K562 (cell line): ENCODE measurements at regions not wholly inside any gene's neighbourhood (a gene's known extent, or its start where the extent isn't known, plus 50 kb on each side); places are given as distances from the start of the nearest gene placed in this dataset.

Source experiments
- ATAC-seq: fragments of 200-7000 bp; cut with Tn5 transposase; 3 replicates; pipeline ENCODE4 v1.9.1; 2020; ENCODE audit warnings: moderate library complexity
- BruUV-seq: library from RNA; stranded (reverse); fragments of 400-500 nt; replicated peaks from 2 replicates; lab custom pipeline; 2021; lab: Mats Ljungman, UMichigan
- CTCF ChIA-PET: fragments of 300-600 bp; formaldehyde crosslinking; extraction: SDS; loops from one replicate; lab custom pipeline; 2021; ENCODE audit warnings: low intra/inter-chr PET ratio; lab: Yijun Ruan, JAX
- POLR2A ChIA-PET: fragments of 300-600, 350-650 bp; sonication (Branson Sonifier 250); formaldehyde crosslinking; extraction: SDS; loops from one replicate; lab custom pipeline; 2021; ENCODE audit warnings: antibody characterized with exemption, inconsistent platforms; lab: Yijun Ruan, JAX
- DNase-seq, 4 experiments: peaks; one replicate each; pipeline versions ENCODE4 v3.0.0 to v3.0.0-alpha.2; 2011 to 2018; ENCODE audit warnings: low spot score in 3 of 4, mixed read lengths in 3 of 4; ENCODE audit errors: extremely low read depth in 1 of 4
- FAIRE-seq: peaks from 2 replicates; lab custom pipeline; 2011; peaks lifted over from hg19 to GRCh38; lab: Jason Lieb, UNC
- H2AFZ ChIP-seq: 2 replicates; pipeline ENCODE4 v1.6.0; 2011; ENCODE audit warnings: low read depth, low read length, control low read depth, inconsistent platforms
- H3K27ac ChIP-seq: fragments of 200-600 bp; 3 replicates; pipeline ENCODE4 v1.8.0; 2011; ENCODE audit warnings: low read depth, mild to moderate bottlenecking, control low read depth, inconsistent platforms, low read length, moderate library complexity, mixed read lengths; ENCODE audit errors: extremely low read depth
- H3K27me3 ChIP-seq, 2 experiments: fragments of 300-600 bp in 1 of 2; 2 replicates in 1 of 2; 3 replicates in 1 of 2; pipeline versions ENCODE4 v1.6.0 to v1.8.0; 2011; ENCODE audit warnings: inconsistent platforms in 2 of 2, low read length in 2 of 2, mild to moderate bottlenecking in 1 of 2, mixed read lengths in 1 of 2, moderate library complexity in 1 of 2; ENCODE audit not compliant: control insufficient read depth in 2 of 2, insufficient read depth in 2 of 2
- H3K36me3 ChIP-seq: fragments of 300-600 bp; 3 replicates; pipeline ENCODE4 v1.8.0; 2011; ENCODE audit warnings: mild to moderate bottlenecking, low read length, inconsistent platforms; ENCODE audit not compliant: control insufficient read depth, insufficient read depth
- H3K4me1 ChIP-seq, 2 experiments: fragments of 200-600 bp in 1 of 2; replicated peaks in 1 of 2; 2 replicates in 1 of 2; 3 replicates in 1 of 2; pipeline versions ENCODE4 v1.5.1 to v1.8.0; 2011; ENCODE audit warnings: inconsistent platforms in 2 of 2, low read length in 2 of 2, mild to moderate bottlenecking in 1 of 2, mixed read lengths in 1 of 2, moderate library complexity in 1 of 2; ENCODE audit not compliant: control insufficient read depth in 2 of 2, insufficient read depth in 2 of 2
- H3K4me2 ChIP-seq: 2 replicates; pipeline ENCODE4 v1.6.1; 2011; ENCODE audit warnings: low read length, control low read depth, inconsistent platforms, mixed read lengths; ENCODE audit not compliant: insufficient read depth
- H3K4me3 ChIP-seq: fragments of 200-600 bp; sonication (generic), shearing (Covaris generic); 2 replicates; pipeline ENCODE4 v1.5.1; 2016; ENCODE audit warnings: control low read depth, inconsistent platforms
- H3K79me2 ChIP-seq: fragments of 200-600 bp; 3 replicates; pipeline ENCODE4 v1.8.0; 2011; ENCODE audit warnings: low read length, inconsistent platforms; ENCODE audit not compliant: control insufficient read depth, insufficient read depth
- H3K9ac ChIP-seq, 2 experiments: 2 replicates each; pipeline versions ENCODE4 v1.6.0 to v1.6.1; 2011; ENCODE audit warnings: low read depth in 2 of 2, low read length in 2 of 2, control low read depth in 1 of 2, inconsistent platforms in 1 of 2, mild to moderate bottlenecking in 1 of 2, mixed read lengths in 1 of 2; ENCODE audit not compliant: insufficient read depth in 1 of 2
- H3K9me1 ChIP-seq: one replicate; pipeline ENCODE4 v1.6.0; 2011; ENCODE audit warnings: inconsistent platforms, mild to moderate bottlenecking, low read length, moderate library complexity; ENCODE audit not compliant: control insufficient read depth, insufficient read depth
- H3K9me3 ChIP-seq: replicated peaks from 2 replicates; pipeline ENCODE4 v1.5.1; 2011; ENCODE audit warnings: low read depth, low read length, inconsistent platforms; ENCODE audit not compliant: control insufficient read depth, insufficient read depth
- H4K20me1 ChIP-seq: replicated peaks from 2 replicates; pipeline ENCODE4 v1.6.1; 2011; ENCODE audit warnings: low read length, inconsistent platforms, mixed read lengths; ENCODE audit not compliant: control insufficient read depth, insufficient read depth
- GATA2 ChIP-seq: sonication (generic); formaldehyde crosslinking; IDR thresholded peaks from 2 replicates; pipeline ENCODE4 v1.4.0; 2020; ENCODE audit warnings: mild to moderate bottlenecking, missing genetic modification reagents
- ZNF696 ChIP-seq: fragments of 250-450 bp; sonication (Bioruptor Pico); conservative IDR thresholded peaks from 2 replicates; pipeline ENCODE4 v1.4.0; 2020; ENCODE audit warnings: mild to moderate bottlenecking, moderate library complexity
- WGBS: fragments of 100-300 bp; shearing (Covaris generic); methylation state at CpG from one replicate; pipeline ENCODE4 v1.1.6; 2016; ENCODE audit warnings: low coverage, mixed read lengths; ENCODE audit not compliant: insufficient coverage; ENCODE audit errors: missing lambda C conversion rate; 5-methylcytosine and 5-hydroxymethylcytosine counted together
- in situ Hi-C: fragments of 300-500 bp; cut with MboI; formaldehyde crosslinking; loops from 4 replicates; pipeline ENCODE4 v1.15.0; 2018; ENCODE audit warnings: inconsistent platforms, mixed read lengths
- intact Hi-C: fragments of 100-400 bp; cut with micrococcal nuclease; formaldehyde crosslinking; loops from 2 replicates; pipeline ENCODE4 v1.14.2; 2022
- TF ChIP-seq, protein P1 (sequence below): fragments of 150-350 bp; IDR thresholded peaks from 2 replicates; pipeline ENCODE4 v1.6.1; 2014; ENCODE audit warnings: low read depth, mild to moderate bottlenecking, low read length, borderline replicate concordance

DNA sequence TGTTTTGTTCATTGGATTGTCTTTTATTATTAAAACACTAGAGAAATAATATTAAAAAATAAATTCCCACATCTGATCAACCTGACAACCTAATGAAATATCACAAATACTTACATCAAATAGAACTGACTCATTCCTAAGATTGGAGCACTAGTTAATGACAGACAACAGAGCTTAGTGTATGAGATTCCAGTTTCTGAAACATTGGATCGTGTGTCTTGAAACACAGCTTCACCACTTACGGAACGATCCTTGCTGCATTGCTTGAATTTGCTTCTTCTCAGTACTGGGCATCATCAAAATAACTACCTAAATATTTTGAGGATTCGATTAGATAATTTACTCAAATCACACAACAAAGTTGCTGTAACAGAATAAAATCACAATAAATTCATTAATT lies 667.2 kb upstream of the CDH18 start:
- Histone ChIP-seq H3K9ac (no peak overlapping the region), H3K4me2 (no peak overlapping the region), H3K27ac (no peak overlapping the region), H3K4me3 (no peak overlapping the region), H2AFZ (no peak overlapping the region), H3K27me3 (no peaks in the 10 kb centered on the region), H3K36me3 (no peaks in the 10 kb centered on the region), H3K9me1 (no peaks in the 10 kb centered on the region), H3K9me3 (no peaks in the 10 kb centered on the region; the same call in 1 of the 2 replicates)
- CTCF ChIA-PET: no interaction called here
- FAIRE-seq (peak; percentile 19), DNase-seq (no peak), ATAC-seq (no peak)
- POLR2A ChIA-PET: no interaction called here
- in situ Hi-C loops (no loop called here), intact Hi-C loops (no loop called here)
- BruUV-seq: no TSS peak
- WGBS: 3% methylated on average over 4 of the region's 4 CpGs
- TF ChIP-seq GATA2 (CRISPR knock-in tag): no peak
- no peak for TF ChIP-seq ZNF696 (CRISPR knock-in tag)
- TF ChIP-seq, protein P1, sequence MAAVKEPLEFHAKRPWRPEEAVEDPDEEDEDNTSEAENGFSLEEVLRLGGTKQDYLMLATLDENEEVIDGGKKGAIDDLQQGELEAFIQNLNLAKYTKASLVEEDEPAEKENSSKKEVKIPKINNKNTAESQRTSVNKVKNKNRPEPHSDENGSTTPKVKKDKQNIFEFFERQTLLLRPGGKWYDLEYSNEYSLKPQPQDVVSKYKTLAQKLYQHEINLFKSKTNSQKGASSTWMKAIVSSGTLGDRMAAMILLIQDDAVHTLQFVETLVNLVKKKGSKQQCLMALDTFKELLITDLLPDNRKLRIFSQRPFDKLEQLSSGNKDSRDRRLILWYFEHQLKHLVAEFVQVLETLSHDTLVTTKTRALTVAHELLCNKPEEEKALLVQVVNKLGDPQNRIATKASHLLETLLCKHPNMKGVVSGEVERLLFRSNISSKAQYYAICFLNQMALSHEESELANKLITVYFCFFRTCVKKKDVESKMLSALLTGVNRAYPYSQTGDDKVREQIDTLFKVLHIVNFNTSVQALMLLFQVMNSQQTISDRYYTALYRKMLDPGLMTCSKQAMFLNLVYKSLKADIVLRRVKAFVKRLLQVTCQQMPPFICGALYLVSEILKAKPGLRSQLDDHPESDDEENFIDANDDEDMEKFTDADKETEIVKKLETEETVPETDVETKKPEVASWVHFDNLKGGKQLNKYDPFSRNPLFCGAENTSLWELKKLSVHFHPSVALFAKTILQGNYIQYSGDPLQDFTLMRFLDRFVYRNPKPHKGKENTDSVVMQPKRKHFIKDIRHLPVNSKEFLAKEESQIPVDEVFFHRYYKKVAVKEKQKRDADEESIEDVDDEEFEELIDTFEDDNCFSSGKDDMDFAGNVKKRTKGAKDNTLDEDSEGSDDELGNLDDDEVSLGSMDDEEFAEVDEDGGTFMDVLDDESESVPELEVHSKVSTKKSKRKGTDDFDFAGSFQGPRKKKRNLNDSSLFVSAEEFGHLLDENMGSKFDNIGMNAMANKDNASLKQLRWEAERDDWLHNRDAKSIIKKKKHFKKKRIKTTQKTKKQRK: no peak
- TF ChIP-seq, all 486 proteins: peak for 0
- no peaks in the 10 kb centered on the region for H4K20me1 ChIP-seq
- no peaks in the 10 kb centered on the region for H3K79me2 ChIP-seq
- H3K4me1 ChIP-seq: no peaks in the 10 kb centered on the region
